G401 (cell line): ENCODE measurements at regions not wholly inside any gene's neighbourhood (a gene's known extent, or its start where the extent isn't known, plus 50 kb on each side); places are given as distances from the start of the nearest gene placed in this dataset.
"Not testable (repeated sequence)": the region's sequence is repeated elsewhere in the genome, so short reads cannot be mapped to it uniquely, and the experiment has no call there.

ENCODE experiments used
- DNase-seq: peaks from one replicate; pipeline ENCODE4 v3.0.0-alpha.2; 2015; ENCODE audit warnings: low spot score
- in situ Hi-C: cut with HindIII; loops from 2 replicates; pipeline ENCODE4 v1.10.0; 2016; ENCODE audit warnings: low sequenced_read_pairs, mixed read lengths

DNA sequence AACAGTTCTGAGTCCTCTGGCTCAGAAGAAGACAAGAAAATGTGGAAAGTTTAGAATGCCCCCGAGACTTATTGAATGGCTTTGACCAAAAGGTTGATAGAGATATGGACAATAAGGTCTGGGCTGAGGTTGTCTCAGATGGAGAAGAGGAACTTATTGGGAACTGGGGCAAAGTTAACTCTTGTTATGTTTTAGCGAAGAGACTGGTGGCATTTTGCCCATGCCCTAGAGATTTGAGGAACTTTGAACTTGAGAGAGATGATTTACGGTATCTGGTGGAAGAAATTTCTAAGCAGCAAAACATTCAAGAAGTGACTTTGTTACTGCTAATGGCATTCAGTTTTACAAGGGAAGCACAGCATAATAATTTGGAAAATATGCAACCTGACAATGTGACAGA, 1549.3 kb upstream of the ADGRL3 start:
- in situ Hi-C loops: no loop called here
- DNase-seq: no peak

DNA sequence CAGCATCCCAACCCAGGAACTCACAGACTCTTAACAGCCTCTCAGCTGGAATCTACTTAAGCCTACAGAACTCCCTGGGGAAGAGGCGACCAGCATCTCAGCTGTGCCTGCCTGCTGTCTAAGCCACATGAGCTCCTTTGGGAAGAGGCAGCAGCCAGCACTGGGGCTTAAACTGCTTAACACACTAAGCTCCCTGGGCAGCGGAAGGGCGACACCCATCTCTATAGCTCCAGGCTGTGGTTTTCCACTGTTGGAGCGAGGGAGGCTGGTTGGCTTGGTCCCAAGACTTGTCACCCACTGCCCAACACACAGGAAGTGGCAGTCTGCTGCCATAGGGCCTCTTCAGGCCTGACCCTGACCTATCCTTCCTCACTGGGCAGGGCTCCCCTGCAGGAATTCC, 1544.1 kb upstream of the ADGRL3 start:
- no peak for DNase-seq
- in situ Hi-C loops: no loop called here

DNA sequence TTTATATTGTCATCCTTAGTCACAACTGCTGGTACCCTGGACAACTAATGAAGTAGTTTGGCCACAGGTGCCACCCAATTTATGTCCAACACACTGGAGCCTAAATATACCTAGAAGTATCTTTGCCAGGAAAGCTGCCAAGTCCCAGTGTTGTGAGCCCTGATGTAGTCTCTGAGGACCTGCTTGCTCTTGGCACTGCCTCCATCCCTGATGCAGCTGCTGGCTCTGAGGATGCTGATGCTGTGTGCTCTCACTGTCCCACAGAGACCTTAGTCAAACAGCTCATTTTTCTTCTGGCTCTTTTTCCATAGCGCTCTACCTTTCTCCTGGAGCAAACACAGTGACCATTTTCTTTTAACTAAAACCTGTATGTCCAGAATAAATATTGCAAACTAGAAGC, 1535.4 kb upstream of the ADGRL3 start:
- in situ Hi-C loops: no loop called here
- DNase-seq: no peak

DNA sequence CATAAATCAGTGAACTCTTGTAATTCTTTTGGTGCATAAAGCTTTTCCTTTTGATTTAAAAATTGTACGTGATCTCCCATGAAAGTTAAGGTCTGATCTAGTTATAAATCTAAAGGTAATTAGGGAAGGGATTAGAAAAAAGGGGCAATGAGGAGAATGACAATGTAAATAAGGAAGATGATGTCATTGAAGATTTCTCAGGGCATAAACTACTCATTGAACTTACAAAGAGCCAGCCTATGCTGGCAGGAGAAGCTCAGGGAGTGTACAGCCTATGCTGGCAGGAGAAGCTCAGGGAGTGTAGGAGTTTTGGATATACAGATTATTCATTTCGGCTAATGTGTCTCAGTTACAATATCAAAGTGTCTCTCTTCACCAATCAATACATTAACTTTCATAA, 1533.5 kb upstream of the ADGRL3 start:
- in situ Hi-C loops: no loop called here
- no peak for DNase-seq

DNA sequence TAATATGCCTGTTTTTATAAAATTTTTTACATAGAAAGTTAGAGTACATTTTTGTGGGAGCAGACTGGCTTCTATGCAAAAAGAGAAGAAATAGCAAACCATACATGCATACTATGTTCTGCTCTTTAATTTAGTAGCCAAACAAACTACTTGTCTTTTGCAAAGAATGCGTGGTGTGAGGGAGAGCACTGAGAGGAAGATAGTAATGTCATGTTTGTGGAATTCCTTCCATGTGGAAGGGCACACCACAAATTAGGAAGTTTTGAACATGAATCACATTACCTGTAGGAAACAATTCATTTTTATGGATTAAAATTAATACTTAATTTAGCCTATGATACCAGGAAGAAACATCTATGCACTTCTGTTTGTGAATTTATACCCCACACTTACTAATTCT, 1529.1 kb upstream of the ADGRL3 start:
- in situ Hi-C loops: no loop called here
- DNase-seq: no peak

DNA sequence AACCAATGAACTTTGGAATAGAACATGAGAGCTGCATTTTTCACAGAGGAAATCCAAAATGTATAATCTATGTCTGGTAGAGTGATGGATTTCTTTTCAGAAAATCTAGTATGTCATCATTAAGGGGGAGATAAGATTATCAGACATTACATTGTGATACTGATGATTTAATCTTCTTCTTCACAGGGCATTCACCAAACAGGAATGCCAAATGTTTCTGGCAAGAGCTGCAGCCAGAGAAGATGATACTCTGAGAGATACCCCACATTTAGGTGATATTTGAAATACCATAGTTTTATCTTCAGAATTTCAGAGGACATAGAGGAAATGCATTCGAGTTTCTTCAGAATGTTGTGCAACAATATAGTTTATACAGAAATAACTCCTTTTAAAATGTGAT, 1523.7 kb upstream of the ADGRL3 start:
- DNase-seq: no peak
- in situ Hi-C loops: no loop called here

DNA sequence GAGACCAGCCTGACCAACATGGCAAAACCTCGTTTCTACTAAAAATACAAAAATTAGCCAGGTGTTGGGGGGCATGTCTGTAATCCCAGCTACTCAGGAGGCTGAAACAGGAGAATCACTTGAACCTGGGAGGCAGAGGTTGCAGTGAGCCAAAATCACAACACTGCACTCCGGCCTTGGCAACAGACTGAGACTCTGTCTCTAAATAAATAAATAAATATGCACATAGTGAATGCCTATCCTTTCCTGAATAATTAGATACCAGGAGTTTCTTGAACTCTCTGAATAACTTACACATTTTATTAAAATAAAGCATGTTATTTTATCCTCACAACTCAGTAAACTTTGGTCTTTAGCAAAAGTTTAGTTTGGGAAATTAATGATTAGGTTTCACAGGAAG, 1523.1 kb upstream of the ADGRL3 start:
- DNase-seq, in situ Hi-C loops: not testable (repeated sequence)

DNA sequence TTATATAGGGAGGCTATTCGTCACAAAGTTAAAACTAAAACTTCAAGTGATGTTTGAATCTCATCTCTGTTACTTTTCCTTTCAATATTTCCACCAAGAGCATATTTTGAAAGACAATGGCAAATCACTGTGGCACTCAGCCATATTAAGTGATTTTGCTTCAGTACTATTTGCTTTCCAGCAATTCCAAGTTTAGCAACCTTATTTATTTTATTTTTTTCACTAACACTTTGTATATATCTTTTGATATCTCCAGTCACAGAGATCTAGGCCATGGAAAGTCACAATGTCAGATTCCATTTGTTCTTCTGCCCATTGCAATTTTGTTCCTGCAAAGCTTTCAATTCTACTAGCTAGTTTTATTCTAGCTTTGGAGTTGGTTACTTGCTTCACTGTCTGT, 1514.5 kb upstream of the ADGRL3 start:
- no peak for DNase-seq
- in situ Hi-C loops: no loop called here

DNA sequence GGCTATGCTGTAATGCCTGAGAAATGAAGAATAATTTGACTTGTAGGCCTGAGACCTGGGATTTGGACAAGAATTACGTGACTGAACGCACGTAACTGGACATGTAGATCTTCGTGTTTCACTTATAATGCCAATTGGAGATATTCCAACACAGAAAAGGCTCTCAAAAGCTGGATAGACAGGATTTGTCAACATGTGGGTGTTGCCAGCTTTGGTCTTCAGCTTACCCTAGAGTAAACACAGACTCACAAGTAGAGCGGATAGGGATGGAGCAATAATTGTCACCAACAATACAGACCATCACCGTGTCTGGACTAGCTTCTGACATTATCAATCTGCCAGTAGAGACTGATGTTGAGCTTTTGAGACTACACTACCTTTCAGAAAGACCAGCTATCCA, 1511.0 kb upstream of the ADGRL3 start:
- no peak for DNase-seq
- in situ Hi-C loops: no loop called here

DNA sequence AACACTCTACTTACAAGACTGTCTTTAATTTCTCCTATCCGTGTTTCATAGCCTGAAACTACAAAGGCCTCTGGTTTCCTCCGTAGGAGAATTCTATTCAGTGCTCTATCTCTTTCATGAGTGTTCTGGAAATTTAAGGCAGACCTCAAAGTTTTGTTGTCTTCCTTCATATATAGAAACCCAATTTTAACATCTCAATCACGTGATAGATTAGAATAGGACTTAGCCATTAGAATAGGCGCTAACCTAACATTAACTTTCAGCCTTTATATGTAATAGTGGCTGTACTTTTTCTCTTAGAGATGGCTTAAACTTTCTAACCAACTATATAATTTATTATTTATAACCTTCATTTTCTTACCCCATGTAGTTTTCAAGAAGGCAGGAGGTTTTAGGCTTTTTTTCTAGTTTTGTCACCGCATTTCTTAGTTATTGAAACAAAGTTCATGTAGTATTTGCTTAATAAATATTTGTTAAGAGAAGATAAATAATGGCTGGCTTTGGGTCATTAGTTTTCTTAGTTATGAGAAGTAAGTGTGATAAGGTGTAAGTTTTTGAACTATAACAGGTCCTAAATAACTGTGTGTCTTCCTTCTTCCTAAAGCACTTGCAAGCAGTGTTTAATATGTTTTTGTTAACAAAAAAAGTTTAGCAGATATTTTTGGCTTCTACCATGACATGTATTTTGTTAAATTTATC, 1504.6 kb upstream of the ADGRL3 start:
- DNase-seq: no peak
- in situ Hi-C loops: no loop called here

DNA sequence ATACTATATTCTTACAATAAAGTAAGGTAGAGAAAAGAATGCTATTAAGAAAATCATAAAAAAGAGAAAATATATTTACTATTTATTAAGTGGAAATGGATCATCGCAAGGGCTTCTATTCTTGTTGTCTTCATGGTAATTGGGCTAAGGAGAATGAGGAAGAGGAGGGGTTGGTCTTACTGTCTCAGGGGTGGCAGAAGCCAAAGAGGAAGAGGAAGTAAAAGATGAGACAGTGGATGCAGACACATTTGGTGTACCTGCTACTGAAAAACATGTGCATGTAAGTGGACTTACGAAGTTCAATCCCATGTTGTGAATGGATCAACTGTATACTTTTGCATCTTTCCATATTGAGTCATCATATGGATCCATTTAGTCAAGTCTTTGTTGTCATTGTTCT, 1502.1 kb upstream of the ADGRL3 start:
- in situ Hi-C loops: no loop called here
- DNase-seq: no peak

DNA sequence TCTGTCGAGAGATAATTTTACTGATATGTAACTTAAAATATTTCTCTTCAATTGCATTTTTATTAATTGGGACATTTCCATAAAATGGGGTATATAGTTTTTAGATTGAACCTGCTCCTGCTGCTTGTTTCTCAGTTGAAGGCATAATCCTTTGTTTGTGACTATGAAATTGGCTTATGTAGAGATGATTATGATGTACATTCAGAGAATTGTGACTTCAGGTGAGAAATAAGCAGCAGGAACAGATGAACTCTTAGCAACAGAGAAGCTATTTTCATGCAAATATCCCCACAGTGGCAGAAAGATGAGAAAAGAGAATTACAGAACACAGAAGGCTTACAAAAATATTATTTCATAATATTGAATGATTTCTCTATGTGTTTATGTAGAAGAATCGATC, 1499.5 kb upstream of the ADGRL3 start:
- peak; percentile 13 for DNase-seq
- in situ Hi-C loops: no loop called here

DNA sequence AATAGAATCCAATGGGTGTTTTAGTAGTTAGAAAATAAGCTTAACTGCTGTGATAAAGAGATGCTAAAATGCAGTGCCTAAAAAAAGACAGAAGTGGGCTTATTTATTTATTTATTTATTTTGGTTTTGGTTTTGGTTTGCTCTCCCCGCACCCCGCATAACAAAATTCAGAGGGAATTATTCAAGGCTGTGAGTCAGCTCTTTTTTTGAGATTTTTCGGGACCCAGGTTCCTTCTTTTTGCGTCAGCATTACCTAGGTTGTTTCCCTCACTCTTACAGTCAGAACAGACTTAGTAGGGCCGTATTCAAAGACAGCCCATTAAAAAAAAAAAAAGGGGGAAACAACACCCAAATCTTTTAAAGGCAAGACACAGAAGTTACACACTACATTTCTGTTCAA, 1495.5 kb upstream of the ADGRL3 start:
- in situ Hi-C loops: no loop called here
- no peak for DNase-seq

DNA sequence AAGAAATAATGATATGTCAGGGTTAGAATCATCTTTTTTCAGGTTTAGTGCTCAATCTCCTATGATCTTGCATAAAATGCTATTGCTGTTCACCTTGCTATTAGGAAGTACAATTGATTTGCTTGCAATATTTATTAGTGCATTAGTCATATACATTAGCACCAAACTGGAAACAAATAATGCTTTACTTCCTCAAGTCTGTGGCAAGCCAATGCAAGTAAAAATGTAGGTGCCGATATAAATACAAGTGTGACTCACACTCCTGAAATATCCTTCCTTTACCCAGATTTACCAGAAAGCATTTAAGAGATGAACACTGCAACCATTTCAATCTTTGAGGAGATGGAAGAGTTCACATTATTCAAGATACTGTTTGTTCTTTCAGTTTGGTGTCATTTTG, 1487.7 kb upstream of the ADGRL3 start:
- DNase-seq: no peak
- in situ Hi-C loops: no loop called here

DNA sequence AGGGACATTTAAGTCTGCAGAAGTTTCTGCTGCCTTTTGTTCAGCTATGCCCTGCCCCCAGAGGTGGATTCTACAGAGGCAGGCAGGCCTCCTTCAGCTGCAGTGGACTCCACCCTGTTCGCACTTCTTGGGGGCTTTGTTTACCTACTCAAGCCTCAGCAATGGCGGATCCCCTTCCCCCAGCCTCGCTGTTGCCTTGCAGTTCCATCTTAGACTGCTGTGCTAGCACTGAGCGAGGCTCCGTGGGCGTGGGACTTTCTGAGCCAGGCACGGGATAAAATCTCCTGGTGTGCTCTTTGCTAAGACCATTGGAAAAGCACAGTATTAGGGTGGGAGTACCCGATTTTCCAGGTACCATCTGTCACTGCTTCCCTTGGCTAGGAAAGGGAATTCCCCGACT, 1475.8 kb upstream of the ADGRL3 start:
- in situ Hi-C loops: not testable (repeated sequence)

DNA sequence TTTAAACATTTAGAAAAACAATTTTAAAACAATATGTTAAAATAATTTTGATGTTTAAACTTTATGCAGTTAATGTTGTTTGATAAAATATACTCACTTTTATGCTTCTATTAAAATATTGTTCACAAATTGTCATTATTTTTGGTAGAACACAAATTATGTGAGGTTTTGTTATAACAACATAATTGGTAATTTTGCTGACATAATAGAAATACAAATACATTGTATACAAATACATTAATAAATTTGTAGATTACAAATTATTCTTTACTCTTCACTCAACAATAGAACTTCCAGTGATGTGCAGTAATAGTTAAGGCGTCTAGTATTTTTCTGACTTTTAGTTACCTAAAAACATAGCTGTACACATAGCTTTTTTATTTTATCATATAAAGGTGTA, 1472.4 kb upstream of the ADGRL3 start:
- in situ Hi-C loops: no loop called here
- no peak for DNase-seq

More for the DNA sequence above, 1475.8 kb upstream of the ADGRL3 start:
- DNase-seq: not testable (repeated sequence)

DNA sequence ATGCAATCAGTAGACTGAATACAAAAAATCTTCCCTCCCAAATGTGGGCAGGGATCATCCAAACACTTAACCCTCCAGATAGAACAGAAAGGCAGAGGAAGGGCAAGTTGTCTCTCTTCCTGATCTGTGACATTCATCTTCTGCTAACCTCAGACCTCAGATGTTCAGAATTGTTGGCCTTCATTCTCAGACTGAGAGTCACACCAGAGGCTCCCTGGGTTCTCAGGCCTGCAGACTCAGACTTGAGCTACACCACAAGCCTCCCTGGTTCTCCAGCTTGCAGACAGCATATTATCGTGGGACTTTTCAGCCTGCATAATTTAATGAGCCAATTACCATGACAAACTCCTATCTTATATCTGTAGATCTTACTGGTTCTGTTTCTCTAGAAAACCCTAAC, 1471.6 kb upstream of the ADGRL3 start:
- in situ Hi-C loops: no loop called here
- DNase-seq: no peak

DNA sequence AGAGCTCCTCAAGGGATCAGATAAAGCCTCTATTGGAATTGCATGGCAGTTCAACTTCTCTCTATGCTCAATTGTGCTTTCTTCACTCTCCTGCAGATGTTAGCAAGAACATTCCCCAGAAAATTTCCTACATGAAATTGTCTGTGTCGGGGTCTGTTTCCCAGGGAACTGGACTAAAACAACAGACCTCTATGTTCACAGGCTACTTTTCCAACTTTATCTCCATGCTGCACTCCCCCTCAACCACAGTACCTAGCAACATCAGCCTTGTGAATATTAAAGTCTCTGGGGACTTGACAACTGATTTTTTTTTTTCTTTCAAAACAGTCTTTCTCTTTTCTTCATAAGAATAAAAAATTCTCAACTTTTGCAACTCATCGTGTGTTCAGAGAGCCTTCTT, 1470.8 kb upstream of the ADGRL3 start:
- DNase-seq: no peak
- in situ Hi-C loops: no loop called here

DNA sequence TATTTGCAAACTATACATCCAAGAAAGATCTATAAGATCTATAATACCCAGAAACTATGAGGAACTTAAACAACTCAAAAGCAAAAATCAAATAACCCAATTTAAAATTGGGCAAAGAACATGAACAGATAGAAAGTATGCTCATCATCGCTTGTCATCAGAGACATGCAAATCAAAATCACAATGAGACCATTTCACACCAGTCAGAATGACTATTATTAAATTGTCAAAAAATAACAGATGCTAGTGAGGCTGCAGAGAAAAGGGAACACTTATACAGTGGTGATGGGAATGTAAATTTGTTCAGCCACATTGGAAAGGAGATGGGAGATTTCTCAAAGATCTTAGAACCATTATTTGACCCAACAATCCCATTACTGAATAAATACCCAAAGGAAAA, 1451.7 kb upstream of the ADGRL3 start:
- in situ Hi-C loops: no loop called here
- no peak for DNase-seq

DNA sequence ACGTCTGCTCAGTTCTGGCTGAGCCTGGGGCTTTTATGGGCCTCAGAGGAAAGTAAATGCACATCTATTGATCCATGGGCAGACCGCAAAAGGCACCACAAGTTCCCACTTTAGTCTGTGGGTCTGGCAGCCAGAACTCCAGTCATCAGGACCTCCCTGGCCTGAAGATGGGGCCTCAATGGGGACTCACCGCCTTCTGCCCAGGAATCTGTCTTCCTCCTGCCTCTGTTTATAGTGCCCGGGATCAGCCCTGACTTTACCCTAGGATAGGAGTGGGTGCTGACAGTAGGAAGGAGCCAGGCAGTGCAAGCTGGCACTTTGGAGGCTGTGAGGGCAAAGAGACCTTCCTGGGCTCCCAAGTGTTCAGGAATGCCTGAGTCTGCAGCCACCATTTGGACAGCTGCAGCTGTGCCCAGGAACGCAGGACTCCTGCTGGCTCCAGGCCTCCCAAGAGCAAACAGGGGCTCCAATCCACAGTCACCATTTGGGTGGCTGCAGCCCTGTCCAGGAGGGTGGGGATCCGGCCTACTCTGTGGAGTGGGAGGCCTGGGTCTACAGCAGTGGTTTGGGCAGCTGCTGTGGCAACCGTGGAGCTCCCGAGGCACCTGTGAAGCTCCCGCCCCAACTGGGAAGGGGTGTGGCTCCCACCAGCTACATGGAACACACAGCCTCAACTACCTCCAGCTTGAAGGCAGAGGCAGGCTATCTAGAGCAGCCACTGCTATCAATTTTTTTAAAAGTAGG, 1440.9 kb upstream of the ADGRL3 start:
- in situ Hi-C loops: no loop called here
- no peak for DNase-seq

DNA sequence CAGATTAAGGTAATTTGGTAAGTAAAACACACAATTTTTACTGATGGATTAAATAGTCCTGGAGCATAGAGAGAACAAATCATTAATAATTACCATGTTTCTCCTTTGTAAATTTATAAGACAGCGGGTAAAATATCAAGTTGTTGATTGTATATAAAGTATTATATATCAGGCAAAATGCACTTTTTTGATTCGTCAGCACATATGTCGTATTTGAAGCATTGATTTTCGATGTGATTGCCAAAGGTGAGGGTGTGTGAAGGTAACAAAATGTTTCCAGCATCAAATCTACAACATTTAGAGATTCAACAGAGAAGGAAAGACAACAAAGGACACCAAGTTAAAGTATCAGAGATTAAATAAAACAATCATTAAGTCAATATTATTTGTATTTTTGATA, 1437.8 kb upstream of the ADGRL3 start:
- DNase-seq: no peak
- in situ Hi-C loops: no loop called here
